ENCODE measurements at regions not wholly inside any gene's neighbourhood (a gene's known extent, or its start where the extent isn't known, plus 50 kb on each side); places are given as distances from the start of the nearest gene placed in this dataset.
"Not testable (repeated sequence)": the region's sequence is repeated elsewhere in the genome, so short reads cannot be mapped to it uniquely, and the experiment has no call there.

DNA sequence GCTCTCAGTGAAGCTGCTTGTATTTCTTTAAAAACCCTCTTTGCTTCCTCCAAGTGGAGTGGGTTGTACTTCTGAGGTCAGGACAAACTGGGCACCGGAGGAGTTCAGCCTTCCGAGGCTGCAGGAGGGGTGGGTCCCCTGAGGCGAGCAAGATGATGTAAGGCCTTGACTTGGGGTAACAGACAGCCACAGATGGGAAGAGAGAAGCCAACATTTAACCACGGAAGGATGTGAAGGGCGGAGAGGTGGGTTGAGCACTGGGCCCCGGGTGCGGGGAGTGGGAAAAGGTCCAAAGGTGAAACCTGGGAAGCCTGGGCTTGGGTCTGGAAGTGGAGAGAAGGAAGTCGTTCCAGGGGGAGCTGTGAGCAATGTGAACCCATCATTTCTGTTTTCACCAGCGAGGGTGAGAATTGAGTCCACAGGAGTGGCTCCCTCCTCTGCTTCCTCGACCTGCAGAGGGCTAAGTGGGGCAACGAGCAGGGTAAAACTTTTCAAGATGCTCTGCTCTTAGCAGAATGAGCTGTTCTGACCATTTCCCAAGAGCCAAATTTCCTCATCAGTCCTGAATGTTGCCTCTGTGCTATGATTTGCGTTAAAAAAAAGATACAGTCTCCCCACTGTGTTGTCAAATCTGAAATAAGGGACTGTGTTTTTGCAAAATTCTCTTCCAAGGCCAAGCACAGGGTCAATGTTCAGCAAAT is 137.7 kb upstream of the CRHR1 start:
- DNase-seq (ENCODE audit: low read depth) = no peak

DNA sequence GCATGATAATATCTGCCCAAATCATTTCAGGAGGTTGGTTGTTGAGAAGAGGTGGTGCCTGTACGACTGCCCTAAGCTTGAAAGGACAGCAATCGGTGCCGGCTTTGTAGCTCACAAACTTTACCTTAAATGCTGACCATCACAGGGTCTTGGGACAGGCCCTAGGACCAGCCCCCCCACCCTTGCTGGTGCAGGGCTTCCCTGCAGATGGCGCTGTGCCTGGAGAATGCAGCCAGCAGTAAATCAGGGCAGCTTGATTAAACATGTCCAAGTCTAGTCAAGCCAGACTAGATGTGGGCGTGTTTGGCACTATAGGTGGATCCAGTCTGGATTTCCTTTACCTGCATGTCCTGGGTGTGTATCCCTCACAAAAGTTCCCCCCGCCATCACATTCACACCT is 135.5 kb upstream of the CRHR1 start:
- no peak for DNase-seq (ENCODE audit: low read depth)

- no peak for DNase-seq (ENCODE audit: low read depth)
These were observed 134.3 kb upstream of the CRHR1 start for GRCh38 chr17:45649796-45650195.

GRCh38 chr17:45650561-45650960 is 133.6 kb upstream of the CRHR1 start:
- DNase-seq (ENCODE audit: low read depth) = no peak

DNA sequence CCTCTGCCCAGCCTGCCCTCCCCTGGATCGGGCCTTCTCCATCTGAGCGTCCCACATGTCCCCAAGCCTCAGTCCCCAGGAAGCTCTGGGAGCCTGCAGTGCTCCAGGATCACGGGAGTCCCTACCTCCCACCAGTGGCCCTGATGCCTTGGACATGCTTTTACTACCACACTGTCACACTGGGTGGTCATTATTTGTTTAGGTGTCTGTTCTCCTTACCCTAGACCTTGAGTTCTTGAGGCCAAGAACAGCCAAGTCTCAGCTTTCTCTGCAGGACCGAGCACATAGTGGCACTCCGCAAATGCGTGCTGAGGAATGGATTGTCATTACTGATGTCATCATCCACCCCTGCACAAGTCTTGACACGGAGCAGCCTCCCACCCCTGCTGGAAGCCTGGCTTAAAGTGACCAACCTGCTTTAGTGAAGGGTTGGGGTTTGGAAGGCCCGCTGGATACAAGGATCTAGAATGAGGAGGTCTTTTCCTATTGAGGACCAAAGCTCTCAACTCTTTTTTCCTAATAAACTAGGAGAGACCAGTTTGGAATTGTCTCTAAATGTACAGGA is 132.9 kb upstream of the CRHR1 start:
- no peak for DNase-seq (ENCODE audit: low read depth)

- DNase-seq (ENCODE audit: low read depth) = no peak
These were observed 130.5 kb upstream of the CRHR1 start for GRCh38 chr17:45653616-45654015.

GRCh38 chr17:45656527-45657181 is 127.5 kb upstream of the CRHR1 start:
- DNase-seq (ENCODE audit: low read depth) = no peak

- no peak for DNase-seq (ENCODE audit: low read depth)
These were observed 123.6 kb upstream of the CRHR1 start for GRCh38 chr17:45660474-45660873.

GRCh38 chr17:45662432-45662831 is 121.7 kb upstream of the CRHR1 start:
- no peak for DNase-seq (ENCODE audit: low read depth)

DNA sequence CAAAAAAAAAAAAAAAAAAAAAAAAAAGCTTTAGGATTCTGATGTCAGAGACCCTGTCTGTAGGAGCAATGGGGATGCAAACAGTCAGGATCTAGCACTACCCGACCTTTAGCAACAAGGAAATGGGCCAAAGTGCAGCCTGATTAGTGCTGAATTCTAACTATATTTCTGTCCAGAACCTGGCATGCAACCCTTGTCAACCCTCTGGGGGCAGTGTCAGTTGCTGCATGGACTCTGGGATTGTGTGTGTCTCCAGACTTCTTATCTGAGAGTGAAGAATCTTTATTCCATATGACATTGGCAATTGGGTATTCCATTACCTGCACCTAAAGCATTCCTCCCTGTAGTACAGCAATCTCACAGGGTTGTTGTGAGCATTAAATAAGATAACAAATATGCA is 120.3 kb upstream of the CRHR1 start:
- no peak for DNase-seq (ENCODE audit: low read depth)

DNA sequence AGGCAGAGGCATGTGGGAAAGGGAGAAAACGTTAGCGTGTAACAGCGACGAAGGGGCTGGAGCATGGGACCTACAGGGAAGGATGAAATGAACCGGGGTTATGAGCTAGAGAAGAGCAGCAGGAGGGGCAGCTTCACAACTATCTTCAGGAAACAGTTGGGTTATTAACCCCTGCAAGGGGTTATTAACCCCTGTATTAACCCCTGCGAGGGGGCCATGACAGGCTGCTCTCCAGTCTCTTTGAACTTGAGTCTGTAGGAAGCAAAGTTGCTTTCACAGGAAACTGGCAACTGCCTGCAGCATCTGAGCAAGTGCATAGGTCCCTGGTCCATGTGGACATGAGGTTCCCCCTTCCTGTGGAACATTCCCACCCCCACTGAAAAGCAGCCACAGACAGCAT is 119.2 kb upstream of the CRHR1 start:
- DNase-seq (ENCODE audit: low read depth) = no peak

DNA sequence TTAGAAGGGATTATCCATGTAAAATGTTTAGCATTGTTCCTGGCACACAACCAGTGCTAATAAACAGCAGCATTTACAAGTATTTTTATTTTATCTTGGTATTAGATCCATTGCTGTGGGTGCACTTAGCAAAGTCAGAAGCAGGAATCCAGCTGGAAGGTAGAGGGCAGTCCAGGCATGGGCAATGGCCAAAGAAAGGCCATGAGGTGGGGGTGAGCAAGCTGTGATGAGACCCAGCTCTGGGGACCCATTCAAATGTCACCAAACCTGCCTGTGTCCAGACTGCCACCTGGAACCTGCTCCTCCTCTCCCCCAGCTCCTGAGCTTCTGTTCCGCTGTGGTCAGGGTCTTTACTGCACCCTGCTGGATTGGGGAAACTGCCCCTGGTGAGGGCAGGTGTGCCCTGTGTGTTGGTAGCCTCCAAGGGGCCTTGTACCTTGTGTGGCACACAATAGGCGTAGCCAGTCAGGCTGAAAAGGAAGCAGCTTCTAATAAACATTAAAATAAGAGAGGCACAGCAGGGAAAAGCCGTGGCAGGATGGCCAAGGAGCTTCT is 118.0 kb upstream of the CRHR1 start:
- no peak for DNase-seq (ENCODE audit: low read depth)

DNA sequence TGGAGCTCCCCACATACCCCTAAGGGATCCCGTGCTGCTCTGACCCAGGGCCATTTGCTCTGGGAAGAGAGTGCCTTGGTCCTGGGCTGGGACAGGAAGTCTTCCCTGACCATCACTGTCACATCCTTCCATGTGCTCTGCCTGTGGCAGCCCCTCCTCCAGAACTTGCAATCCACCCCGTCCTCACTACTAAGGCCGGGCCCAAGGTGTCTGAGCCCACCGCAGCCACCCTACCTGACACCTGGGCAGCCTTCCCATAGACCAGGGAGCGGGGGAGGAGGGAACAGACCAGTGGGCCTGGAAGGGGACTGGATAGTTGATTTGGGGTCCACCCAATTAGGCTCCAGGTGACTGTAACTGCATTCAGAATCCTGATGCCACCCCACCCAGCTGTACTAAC is 117.5 kb upstream of the CRHR1 start:
- no peak for DNase-seq (ENCODE audit: low read depth)

- no peak for DNase-seq (ENCODE audit: low read depth)
These were observed 116.4 kb upstream of the CRHR1 start for GRCh38 chr17:45667591-45668171.

DNA sequence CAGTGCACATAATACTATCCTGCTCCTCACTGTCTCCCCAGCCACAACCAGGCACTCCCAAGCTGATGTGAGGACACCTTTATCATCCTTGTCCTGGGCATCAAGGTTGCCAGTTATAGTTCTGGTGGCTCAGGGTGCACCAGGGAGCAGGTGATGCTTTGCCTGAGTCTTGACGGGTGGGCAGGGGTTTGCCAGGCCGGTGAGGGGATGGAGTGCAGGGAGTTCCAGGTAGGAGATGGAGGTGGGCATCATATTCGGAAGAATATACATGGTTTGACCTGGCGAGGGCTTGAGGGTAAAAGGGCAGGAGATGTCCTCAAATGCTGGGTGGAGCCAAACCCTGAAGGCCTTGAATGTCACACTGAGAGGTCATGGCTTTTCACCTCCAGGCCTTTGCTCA is 115.8 kb upstream of the CRHR1 start:
- no peak for DNase-seq (ENCODE audit: low read depth)

DNA sequence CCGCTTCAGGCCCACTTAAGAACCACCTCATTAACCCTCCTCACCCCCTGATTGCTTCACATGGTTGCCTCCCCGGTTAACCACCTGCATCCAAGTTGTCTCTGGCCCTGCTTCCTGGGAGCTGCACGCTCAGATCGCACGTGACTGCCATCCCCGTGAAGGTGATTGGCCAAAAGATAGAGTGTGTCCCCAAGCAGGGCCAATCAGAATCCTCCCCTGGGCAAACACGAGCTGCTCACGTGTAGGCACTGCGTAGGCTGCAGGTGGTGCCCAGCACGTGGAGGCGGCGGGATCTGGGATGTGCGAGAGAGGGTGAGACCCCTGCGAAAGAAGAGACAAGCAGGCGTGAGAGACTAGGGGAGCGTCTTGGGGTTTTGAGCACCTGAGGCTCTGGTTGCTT is 111.8 kb upstream of the CRHR1 start:
- no peak for DNase-seq (ENCODE audit: low read depth)

- DNase-seq (ENCODE audit: low read depth) = no peak
These were observed 111.3 kb upstream of the CRHR1 start for GRCh38 chr17:45672792-45673191.

DNA sequence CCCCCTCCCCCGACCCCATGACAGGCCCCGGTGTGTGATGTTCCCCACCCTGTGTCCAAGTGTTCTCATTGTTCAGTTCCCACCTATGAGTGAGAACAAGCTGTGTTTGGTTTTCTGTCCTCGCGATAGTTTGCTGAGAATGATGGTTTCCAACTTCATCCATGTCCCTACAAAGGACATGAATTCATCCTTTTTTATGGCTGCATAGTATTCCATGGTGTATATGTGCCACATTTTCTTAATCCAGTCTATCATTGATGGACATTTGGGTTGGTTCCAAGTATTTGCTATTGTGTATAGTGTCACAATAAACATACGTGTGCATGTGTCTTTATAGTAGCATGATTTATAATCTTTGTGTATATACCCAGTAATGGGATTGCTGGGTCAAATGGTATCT is 110.4 kb upstream of the CRHR1 start:
- DNase-seq (ENCODE audit: low read depth) = not testable (repeated sequence)

DNA sequence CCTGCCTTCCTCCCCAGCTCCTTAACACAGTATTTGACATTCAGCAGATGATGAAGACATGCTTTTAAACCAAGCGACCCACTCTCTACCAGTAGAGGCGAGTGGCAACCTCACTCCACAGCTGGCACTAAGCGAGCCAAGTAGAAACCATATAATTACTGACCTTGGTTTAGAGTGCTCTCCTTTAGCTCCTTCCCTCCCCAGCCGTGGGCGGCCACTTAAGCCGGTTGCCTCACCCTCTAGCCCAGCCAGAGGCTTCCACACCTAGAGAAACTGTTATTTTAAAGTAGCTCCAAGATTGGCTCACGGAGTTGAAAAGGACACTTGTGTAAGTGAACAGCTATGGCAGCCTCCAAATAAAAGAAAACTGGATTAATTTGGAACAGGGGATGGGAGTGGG is 109.1 kb upstream of the CRHR1 start:
- DNase-seq (ENCODE audit: low read depth) = no peak

GRCh38 chr17:45675892-45676291 is 108.2 kb upstream of the CRHR1 start:
- no peak for DNase-seq (ENCODE audit: low read depth)

- DNase-seq (ENCODE audit: low read depth) = no peak
These were observed 107.4 kb upstream of the CRHR1 start for GRCh38 chr17:45676695-45677094.

- DNase-seq (ENCODE audit: low read depth) = no peak
These were observed 106.3 kb upstream of the CRHR1 start for GRCh38 chr17:45677770-45678169.

GRCh38 chr17:45679426-45679825 is 104.7 kb upstream of the CRHR1 start:
- DNase-seq (ENCODE audit: low read depth) = no peak

All from renal cortical epithelial cell (primary cell).